ENCODE measurements at regions not wholly inside any gene's neighbourhood (a gene's known extent, or its start where the extent isn't known, plus 50 kb on each side); places are given as distances from the start of the nearest gene placed in this dataset.
"Not testable (repeated sequence)": the region's sequence is repeated elsewhere in the genome, so short reads cannot be mapped to it uniquely, and the experiment has no call there.

DNA sequence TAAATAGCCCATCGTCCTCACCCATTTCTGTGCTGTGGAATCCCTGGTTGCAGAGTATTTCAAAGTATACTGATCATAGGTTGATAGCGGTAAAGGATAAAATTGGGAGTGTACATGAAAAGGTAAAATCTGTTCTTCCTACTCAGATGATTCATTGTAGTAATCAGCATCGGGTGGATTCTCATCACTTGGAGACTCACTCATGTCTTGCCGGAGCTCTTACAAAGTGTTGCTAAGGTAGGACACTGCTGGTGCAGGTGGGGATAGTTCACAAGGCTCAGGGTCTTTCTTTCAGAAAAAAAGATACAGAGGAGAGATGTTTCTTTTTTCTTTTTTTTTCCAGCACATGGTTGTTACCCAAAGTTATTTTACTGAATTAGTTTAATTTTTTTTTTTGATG lies 84.8 kb downstream of the MTNR1B start:
- FAIRE-seq (no peak), DNase-seq (ENCODE audit: insufficient read length, low spot score) (no peak)
- no peak for TF ChIP-seq SPI1 (IDR thresholded peaks at IDR 0.05; ENCODE audit: low read depth, low read length)
- no peak for TF ChIP-seq POU2F2 (IDR thresholded peaks at IDR 0.05; ENCODE audit: low read depth, low read length)
- TF ChIP-seq POLR2AphosphoS5 (IDR thresholded peaks at IDR 0.05; ENCODE audit: low read depth, low read length): no peak
- no peak for TF ChIP-seq PAX5 (IDR thresholded peaks at IDR 0.05; ENCODE audit: insufficient read depth, low read length, severe bottlenecking)
- no peak for TF ChIP-seq POLR2A (IDR thresholded peaks at IDR 0.05; ENCODE audit: low read depth, low read length)
- no peak for TF ChIP-seq TAF1 (IDR thresholded peaks at IDR 0.05; ENCODE audit: low read depth, low read length)

DNA sequence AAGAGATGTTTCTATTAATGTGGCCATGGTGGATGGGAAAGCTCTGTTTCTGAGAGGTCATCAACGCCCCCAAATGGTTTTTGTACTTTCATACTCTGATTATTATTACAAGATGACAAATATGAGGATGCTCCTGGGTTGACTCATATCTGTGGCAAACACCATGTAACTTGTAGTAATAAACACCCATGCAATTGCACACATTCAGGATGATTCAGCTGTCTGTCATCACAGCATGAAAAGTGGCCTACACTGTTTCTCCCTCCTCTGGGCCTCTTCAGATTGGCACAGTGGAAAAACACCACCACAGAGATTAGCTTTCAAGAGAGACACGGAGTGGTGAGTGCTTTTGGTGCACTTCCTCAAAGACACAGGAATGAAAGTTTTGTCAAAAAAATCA lies 85.4 kb downstream of the MTNR1B start:
- FAIRE-seq (no peak), DNase-seq (ENCODE audit: insufficient read length, low spot score) (no peak)
- no peak for TF ChIP-seq TAF1 (IDR thresholded peaks at IDR 0.05; ENCODE audit: low read depth, low read length)
- TF ChIP-seq POLR2AphosphoS5 (IDR thresholded peaks at IDR 0.05; ENCODE audit: low read depth, low read length): no peak
- TF ChIP-seq SPI1 (IDR thresholded peaks at IDR 0.05; ENCODE audit: low read depth, low read length): peak; percentile 61; the same call in 1 of the 2 replicates
- no peak for TF ChIP-seq POU2F2 (IDR thresholded peaks at IDR 0.05; ENCODE audit: low read depth, low read length)
- no peak for TF ChIP-seq PAX5 (IDR thresholded peaks at IDR 0.05; ENCODE audit: insufficient read depth, low read length, severe bottlenecking)

DNA sequence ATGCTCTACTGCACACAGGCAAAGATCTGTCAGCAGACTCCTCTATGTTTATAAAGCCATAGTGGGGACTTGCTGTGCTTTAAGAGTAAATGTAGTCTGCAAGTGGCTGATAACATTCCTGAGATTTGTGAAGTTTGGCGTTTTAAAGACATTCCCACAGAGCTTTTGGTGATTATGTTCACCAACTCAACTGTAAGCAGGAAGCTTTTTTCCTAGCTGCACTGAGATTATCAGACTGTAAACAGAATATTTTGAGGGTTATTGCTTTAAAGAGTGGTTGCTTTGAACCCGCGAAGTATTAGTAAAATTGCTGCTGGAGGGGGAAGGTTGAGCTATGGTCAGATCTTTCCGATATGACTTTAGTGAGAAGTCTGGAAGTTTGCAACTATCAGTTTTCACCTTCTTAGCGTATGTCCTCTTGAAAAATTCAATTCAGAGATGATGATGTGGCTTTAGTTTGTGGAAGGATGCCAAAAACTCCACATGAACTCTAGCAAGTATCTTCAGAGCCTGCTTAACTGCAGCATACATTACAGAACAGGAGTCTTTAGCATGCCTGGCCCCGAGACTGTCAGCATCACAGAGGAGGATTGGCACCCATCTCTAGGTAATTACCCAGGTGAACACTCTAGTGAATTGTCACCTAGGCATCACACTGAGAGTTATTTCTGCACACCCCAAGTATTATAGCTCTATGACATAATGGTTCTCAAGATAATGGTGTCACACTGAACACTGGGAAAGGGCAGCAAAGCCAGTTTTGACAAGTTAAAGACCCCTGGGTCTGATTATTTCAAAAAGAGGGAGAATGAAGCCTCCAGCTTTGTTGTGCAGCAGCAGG lies 89.9 kb downstream of the MTNR1B start:
- no peak for FAIRE-seq
- no peak for DNase-seq (ENCODE audit: insufficient read length, low spot score)
- TF ChIP-seq PAX5 (IDR thresholded peaks at IDR 0.05; ENCODE audit: insufficient read depth, low read length, severe bottlenecking) (no peak), SPI1 (IDR thresholded peaks at IDR 0.05; ENCODE audit: low read depth, low read length) (no peak), POLR2AphosphoS5 (IDR thresholded peaks at IDR 0.05; ENCODE audit: low read depth, low read length) (no peak), TAF1 (IDR thresholded peaks at IDR 0.05; ENCODE audit: low read depth, low read length) (no peak), POLR2A (IDR thresholded peaks at IDR 0.05; ENCODE audit: low read depth, low read length) (no peak), POU2F2 (IDR thresholded peaks at IDR 0.05; ENCODE audit: low read depth, low read length) (no peak)

DNA sequence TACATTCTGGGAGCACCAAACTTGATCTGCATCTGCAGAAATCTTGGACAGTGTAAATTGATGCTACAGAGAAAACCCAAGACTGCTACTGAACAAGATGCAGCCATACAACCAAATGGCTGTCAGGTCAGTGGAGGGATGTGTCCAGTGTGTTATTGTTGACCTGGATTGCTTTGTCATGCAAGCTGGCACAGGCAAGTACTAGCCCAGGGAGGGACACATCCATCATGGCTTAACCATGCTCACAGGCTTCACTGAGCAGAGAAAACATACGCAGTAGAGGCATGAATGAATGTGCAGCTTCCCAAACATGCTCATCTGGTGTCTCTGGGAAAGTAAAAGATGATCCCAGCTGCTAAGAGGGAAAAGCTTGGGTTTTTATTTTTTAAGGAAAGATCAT lies 93.6 kb downstream of the MTNR1B start:
- TF ChIP-seq SPI1 (IDR thresholded peaks at IDR 0.05; ENCODE audit: low read depth, low read length) (no peak), PAX5 (IDR thresholded peaks at IDR 0.05; ENCODE audit: insufficient read depth, low read length, severe bottlenecking) (no peak)
- DNase-seq (ENCODE audit: insufficient read length, low spot score) (no peak), FAIRE-seq (no peak)

DNA sequence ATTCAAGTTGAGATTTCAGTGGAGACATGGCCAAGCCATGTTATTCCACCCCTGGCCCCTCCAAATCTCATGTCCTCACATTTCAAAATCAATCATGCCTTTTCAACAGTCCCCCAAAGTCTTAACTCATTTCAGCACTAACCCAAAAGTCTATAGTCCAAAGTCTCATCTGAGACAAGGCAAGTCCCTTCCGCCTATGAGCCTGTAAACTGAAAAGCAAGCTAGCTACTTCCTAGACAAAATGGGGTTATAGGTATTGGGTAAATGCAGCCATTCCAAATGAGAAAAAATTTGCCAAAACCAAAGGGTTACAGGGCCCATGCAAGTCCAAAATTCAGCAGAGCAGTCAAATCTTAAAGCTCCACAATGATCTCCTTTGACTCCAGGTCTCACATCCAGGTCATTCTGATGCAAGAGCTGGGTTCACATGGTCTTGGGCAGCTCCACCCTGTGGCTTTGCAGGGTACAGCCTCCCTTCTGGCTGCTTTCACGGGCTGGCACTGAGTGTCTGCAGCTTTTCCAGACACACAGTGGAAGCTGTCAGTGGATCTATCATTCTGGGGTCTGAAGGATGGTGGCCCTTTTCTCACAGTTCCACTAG lies 95.7 kb downstream of the MTNR1B start:
- DNase-seq (ENCODE audit: insufficient read length, low spot score); FAIRE-seq: not testable (repeated sequence)

DNA sequence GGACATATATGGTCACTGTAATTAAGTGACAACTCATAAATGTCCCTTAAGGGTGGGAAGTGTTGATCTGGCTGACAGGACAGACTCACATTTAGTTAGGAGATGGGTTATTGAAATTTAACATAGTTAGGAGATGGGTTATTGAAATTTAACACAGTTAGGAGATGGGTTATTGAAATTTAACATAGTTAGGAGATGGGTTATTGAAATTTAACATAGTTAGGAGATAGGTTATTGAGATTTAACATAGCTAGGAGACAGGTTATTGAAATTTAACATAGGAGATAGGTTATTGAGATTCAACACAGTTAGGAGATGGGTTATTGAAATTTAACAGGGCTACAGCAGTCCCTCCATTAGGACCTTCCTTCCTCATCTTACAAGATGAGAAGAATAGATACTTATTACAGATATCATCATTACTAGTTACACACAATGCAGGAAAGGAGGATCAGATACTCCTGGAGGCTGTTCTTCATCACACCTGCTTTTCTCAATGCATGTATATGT lies 98.5 kb downstream of the MTNR1B start:
- FAIRE-seq: no peak
- TF ChIP-seq PAX5 (IDR thresholded peaks at IDR 0.05; ENCODE audit: insufficient read depth, low read length, severe bottlenecking): no peak
- TF ChIP-seq TAF1 (IDR thresholded peaks at IDR 0.05; ENCODE audit: low read depth, low read length): no peak
- TF ChIP-seq POU2F2 (IDR thresholded peaks at IDR 0.05; ENCODE audit: low read depth, low read length): no peak
- no peak for TF ChIP-seq POLR2AphosphoS5 (IDR thresholded peaks at IDR 0.05; ENCODE audit: low read depth, low read length)
- TF ChIP-seq POLR2A (IDR thresholded peaks at IDR 0.05; ENCODE audit: low read depth, low read length): no peak
- DNase-seq (ENCODE audit: insufficient read length, low spot score): no peak

DNA sequence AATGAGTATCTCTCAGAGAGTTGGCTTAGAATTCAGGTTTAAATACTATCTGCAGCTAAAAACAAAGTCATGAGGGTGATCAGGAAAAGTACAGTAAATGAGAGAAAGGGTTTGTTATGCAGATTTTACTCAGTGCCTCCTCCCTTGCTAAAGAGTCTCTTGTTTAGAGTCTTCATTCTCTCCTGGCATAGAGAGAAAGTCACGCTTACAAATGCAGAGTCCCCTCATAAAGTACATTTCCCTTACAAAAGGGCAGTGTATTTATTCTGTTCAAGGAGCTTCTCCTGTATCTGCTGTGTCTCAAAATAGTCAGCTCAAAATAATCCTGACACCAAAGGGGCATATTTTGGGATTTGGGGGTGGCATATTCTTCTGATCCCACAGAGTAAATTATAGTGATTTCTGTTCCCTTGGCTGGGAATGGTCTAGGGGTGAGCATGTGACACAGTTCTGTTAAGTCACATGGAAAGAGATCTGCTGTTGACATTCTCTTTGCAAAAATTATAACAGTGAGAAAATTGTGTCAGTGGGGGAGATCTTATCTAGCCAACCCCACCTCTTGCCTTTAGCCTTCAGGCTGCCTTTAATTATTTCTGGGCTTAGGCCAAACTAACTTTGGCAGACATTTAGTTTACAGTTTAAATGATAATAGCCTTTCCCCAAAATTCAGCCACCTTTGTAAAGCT lies 102.9 kb downstream of the MTNR1B start:
- DNase-seq (ENCODE audit: insufficient read length, low spot score) (no peak), FAIRE-seq (no peak)
- no peak for TF ChIP-seq POU2F2 (IDR thresholded peaks at IDR 0.05; ENCODE audit: low read depth, low read length)
- TF ChIP-seq POLR2A (IDR thresholded peaks at IDR 0.05; ENCODE audit: low read depth, low read length): no peak
- no peak for TF ChIP-seq SPI1 (IDR thresholded peaks at IDR 0.05; ENCODE audit: low read depth, low read length)
- TF ChIP-seq POLR2AphosphoS5 (IDR thresholded peaks at IDR 0.05; ENCODE audit: low read depth, low read length): no peak
- no peak for TF ChIP-seq TAF1 (IDR thresholded peaks at IDR 0.05; ENCODE audit: low read depth, low read length)
- TF ChIP-seq PAX5 (IDR thresholded peaks at IDR 0.05; ENCODE audit: insufficient read depth, low read length, severe bottlenecking): no peak

DNA sequence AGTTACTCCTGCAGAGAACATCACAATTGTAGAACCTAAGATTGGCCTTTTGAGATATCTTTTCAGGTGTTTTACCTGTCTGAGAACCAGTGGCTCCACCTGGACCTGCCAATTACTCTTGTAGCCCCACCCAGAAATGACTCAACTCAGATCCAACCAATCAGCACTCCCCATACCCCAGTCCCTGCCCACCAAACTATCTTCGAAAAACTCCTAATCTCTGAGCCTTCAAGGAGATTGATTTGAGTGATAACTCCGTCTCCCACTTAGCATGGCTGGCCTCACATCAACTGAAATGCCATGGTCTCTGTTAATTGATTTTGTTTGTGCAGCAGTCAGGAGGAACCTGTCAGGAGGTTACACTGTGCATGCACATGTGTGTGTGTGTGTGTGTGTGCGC lies 103.6 kb downstream of the MTNR1B start:
- FAIRE-seq (no peak), DNase-seq (ENCODE audit: insufficient read length, low spot score) (no peak)
- TF ChIP-seq SPI1 (IDR thresholded peaks at IDR 0.05; ENCODE audit: low read depth, low read length) (no peak), POU2F2 (IDR thresholded peaks at IDR 0.05; ENCODE audit: low read depth, low read length) (no peak), POLR2AphosphoS5 (IDR thresholded peaks at IDR 0.05; ENCODE audit: low read depth, low read length) (no peak), TAF1 (IDR thresholded peaks at IDR 0.05; ENCODE audit: low read depth, low read length) (no peak), PAX5 (IDR thresholded peaks at IDR 0.05; ENCODE audit: insufficient read depth, low read length, severe bottlenecking) (no peak), POLR2A (IDR thresholded peaks at IDR 0.05; ENCODE audit: low read depth, low read length) (no peak)

DNA sequence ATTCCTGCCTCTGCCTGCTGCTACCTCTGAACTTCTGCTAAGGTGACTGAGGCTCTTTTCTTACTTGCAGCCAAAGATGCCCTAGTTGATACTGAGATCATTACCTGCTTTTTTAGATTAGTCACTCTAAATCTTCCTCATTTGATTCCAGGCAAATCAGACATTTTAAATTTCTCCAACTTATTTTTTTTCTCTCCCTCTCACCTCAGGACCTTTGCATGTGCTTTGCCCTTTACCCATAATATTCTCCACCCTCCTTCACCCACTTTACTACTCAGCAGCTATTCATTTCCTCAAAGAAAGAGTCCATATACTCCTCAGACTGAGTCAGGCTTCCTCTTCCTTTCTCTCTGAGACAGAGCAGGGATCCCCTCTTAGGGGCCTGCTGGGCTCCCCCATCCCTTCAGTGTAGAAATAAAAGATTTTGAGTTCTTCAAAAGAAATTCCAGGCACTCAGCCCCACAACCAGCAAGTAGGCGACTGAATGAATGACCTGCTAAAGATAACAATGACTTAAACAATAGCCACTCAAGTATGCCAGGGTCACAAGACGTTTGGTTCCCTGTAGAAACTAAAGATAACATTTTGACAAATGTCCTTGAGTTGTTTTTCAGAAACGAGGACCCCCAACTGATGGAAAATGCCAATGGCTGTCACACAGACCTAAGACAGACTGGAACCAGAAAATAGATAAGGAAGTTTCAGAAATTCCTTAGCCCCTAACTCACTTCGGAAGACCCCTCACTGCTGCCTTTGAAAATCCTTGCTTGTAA lies 104.2 kb downstream of the MTNR1B start:
- DNase-seq (ENCODE audit: insufficient read length, low spot score): no peak
- TF ChIP-seq SPI1 (IDR thresholded peaks at IDR 0.05; ENCODE audit: low read depth, low read length) (no peak), POU2F2 (IDR thresholded peaks at IDR 0.05; ENCODE audit: low read depth, low read length) (no peak)
- no peak for FAIRE-seq
